HepG2 (cell line): ENCODE measurements at regions not wholly inside any gene's neighbourhood (a gene's known extent, or its start where the extent isn't known, plus 50 kb on each side); places are given as distances from the start of the nearest gene placed in this dataset.

Experiments used
- CTCF ChIP-seq: sonication (generic); formaldehyde crosslinking; IDR thresholded peaks from 2 replicates; pipeline ENCODE4 v1.5.0; 2020; ENCODE audit warnings: mild to moderate bottlenecking, missing genetic modification reagents, moderate library complexity
- FOXA3 ChIP-seq: IDR thresholded peaks from 2 replicates; pipeline ENCODE4 v1.6.1; 2016; ENCODE audit warnings: missing genetic modification reagents, missing compliant biosample characterization
- PAF1 ChIP-seq: IDR thresholded peaks from 2 replicates; pipeline ENCODE4 v1.6.1; 2016; ENCODE audit warnings: missing genetic modification reagents, missing compliant biosample characterization
- SAP130 ChIP-seq: IDR thresholded peaks from 2 replicates; pipeline ENCODE4 v1.6.1; 2016; ENCODE audit warnings: low read depth
- SP2 ChIP-seq: sonication (generic); formaldehyde crosslinking; IDR thresholded peaks from 2 replicates; pipeline ENCODE4 v1.5.1; 2020; ENCODE audit warnings: mild to moderate bottlenecking, missing genetic modification reagents
- TCF7 ChIP-seq: sonication (generic); IDR thresholded peaks from 2 replicates; pipeline ENCODE4 v1.6.1; 2016; ENCODE audit warnings: antibody characterized with exemption, low read depth
- THAP9 ChIP-seq: sonication (generic); formaldehyde crosslinking; IDR thresholded peaks from 2 replicates; pipeline ENCODE4; 2020; ENCODE audit warnings: missing genetic modification reagents, mild to moderate bottlenecking, borderline replicate concordance
- ZNF660 ChIP-seq: sonication (generic); formaldehyde crosslinking; IDR thresholded peaks from 2 replicates; pipeline ENCODE4 v1.5.1; 2020; ENCODE audit warnings: mild to moderate bottlenecking, low read depth, missing genetic modification reagents, borderline replicate concordance
- TF ChIP-seq, protein P1 (sequence below): IDR thresholded peaks from 2 replicates; pipeline ENCODE4 v1.6.1; 2012; ENCODE audit warnings: low read depth, low read length, improper control_type of control experiment
- TF ChIP-seq, protein P2 (sequence below), 2 experiments: fragments of 450-650 bp in 1 of 2; sonication (generic) in 1 of 2; formaldehyde crosslinking in 1 of 2; IDR thresholded peaks; 2 replicates each; pipeline versions ENCODE4 v1.6.1 to v1.8.0; 2016 to 2022; ENCODE audit warnings: antibody characterized with exemption in 1 of 2, mild to moderate bottlenecking in 1 of 2, missing genetic modification reagents in 1 of 2
- TF ChIP-seq, protein P3 (sequence below): sonication (generic); formaldehyde crosslinking; IDR thresholded peaks from 2 replicates; pipeline ENCODE4 v1.8.0; 2022; ENCODE audit warnings: missing genetic modification reagents, mild to moderate bottlenecking, moderate library complexity, borderline replicate concordance

DNA sequence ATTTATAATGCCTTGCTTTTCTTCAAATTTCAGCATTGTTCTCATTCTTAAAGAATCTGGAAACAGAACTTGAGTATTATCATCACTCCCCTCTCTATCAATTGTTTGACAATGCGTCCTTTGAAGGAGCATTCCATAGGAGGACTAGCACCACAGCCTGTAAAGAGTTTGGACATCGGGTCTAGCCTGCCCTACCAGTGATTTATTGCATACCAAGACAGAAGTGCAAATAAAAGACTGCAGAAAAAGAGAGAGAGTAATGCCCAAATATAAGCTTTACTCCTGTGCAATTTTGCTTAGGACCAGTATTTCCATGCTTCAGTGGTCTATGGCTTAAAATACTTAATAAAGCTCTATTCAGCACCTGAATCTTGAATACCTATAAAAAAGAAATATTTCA is 55.4 kb upstream of the MAP2 start:
- TF ChIP-seq TCF7, result no peak
- TF ChIP-seq, protein P1, sequence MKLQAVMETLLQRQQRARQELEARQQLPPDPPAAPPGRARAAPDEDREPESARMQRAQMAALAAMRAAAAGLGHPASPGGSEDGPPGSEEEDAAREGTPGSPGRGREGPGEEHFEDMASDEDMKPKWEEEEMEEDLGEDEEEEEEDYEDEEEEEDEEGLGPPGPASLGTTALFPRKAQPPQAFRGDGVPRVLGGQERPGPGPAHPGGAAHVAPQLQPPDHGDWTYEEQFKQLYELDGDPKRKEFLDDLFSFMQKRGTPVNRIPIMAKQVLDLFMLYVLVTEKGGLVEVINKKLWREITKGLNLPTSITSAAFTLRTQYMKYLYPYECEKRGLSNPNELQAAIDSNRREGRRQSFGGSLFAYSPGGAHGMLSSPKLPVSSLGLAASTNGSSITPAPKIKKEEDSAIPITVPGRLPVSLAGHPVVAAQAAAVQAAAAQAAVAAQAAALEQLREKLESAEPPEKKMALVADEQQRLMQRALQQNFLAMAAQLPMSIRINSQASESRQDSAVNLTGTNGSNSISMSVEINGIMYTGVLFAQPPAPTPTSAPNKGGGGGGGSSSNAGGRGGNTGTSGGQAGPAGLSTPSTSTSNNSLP, result no peak
- TF ChIP-seq CTCF, result no peak
- TF ChIP-seq SAP130 (CRISPR knock-in tag), result no peak
- TF ChIP-seq, protein P2, sequence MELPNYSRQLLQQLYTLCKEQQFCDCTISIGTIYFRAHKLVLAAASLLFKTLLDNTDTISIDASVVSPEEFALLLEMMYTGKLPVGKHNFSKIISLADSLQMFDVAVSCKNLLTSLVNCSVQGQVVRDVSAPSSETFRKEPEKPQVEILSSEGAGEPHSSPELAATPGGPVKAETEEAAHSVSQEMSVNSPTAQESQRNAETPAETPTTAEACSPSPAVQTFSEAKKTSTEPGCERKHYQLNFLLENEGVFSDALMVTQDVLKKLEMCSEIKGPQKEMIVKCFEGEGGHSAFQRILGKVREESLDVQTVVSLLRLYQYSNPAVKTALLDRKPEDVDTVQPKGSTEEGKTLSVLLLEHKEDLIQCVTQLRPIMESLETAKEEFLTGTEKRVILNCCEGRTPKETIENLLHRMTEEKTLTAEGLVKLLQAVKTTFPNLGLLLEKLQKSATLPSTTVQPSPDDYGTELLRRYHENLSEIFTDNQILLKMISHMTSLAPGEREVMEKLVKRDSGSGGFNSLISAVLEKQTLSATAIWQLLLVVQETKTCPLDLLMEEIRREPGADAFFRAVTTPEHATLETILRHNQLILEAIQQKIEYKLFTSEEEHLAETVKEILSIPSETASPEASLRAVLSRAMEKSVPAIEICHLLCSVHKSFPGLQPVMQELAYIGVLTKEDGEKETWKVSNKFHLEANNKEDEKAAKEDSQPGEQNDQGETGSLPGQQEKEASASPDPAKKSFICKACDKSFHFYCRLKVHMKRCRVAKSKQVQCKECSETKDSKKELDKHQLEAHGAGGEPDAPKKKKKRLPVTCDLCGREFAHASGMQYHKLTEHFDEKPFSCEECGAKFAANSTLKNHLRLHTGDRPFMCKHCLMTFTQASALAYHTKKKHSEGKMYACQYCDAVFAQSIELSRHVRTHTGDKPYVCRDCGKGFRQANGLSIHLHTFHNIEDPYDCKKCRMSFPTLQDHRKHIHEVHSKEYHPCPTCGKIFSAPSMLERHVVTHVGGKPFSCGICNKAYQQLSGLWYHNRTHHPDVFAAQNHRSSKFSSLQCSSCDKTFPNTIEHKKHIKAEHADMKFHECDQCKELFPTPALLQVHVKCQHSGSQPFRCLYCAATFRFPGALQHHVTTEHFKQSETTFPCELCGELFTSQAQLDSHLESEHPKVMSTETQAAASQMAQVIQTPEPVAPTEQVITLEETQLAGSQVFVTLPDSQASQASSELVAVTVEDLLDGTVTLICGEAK (IDR thresholded peaks at IDR 0.05), result no peak
- TF ChIP-seq, protein P2 (CRISPR knock-in tag; IDR thresholded peaks at IDR 0.05), result no peak
- TF ChIP-seq ZNF660 (CRISPR knock-in tag), result no peak
- TF ChIP-seq, protein P3, sequence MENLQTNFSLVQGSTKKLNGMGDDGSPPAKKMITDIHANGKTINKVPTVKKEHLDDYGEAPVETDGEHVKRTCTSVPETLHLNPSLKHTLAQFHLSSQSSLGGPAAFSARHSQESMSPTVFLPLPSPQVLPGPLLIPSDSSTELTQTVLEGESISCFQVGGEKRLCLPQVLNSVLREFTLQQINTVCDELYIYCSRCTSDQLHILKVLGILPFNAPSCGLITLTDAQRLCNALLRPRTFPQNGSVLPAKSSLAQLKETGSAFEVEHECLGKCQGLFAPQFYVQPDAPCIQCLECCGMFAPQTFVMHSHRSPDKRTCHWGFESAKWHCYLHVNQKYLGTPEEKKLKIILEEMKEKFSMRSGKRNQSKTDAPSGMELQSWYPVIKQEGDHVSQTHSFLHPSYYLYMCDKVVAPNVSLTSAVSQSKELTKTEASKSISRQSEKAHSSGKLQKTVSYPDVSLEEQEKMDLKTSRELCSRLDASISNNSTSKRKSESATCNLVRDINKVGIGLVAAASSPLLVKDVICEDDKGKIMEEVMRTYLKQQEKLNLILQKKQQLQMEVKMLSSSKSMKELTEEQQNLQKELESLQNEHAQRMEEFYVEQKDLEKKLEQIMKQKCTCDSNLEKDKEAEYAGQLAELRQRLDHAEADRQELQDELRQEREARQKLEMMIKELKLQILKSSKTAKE (CRISPR knock-in tag), result no peak
- TF ChIP-seq SP2 (CRISPR knock-in tag), result no peak
- no peak for TF ChIP-seq PAF1 (CRISPR knock-in tag)
- no peak for TF ChIP-seq FOXA3 (CRISPR knock-in tag)
- no peak for TF ChIP-seq THAP9 (CRISPR knock-in tag)
